ENCODE measurements at regions not wholly inside any gene's neighbourhood (a gene's known extent, or its start where the extent isn't known, plus 50 kb on each side); places are given as distances from the start of the nearest gene placed in this dataset.

DNA sequence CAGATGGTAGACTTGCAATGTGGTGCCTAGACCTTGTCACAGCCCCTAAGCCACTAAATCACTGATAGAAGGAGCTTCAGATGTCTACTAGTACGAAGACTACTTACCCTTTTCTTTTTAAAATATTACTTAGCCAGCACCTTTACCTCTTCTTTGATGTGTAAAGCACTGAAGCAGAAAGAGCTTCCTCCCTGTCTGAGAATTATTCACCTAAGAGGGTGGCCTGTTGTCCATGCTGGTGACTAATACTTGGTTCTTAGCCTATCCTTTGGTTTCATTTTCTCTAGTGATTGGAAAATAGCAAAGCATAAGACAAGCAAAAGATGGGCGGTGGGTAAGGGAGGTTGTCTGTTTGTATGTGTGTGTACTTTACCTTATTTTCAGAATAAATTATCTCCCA is 794.6 kb downstream of the TFAP2A start:
- Histone ChIP-seq H3K36me3 (ENCODE audit: insufficient read depth, low read length) (no peaks in the 10 kb centered on the region), H3K27me3 (ENCODE audit: insufficient read depth, low read length) (no peaks in the 10 kb centered on the region), H3K4me2 (ENCODE audit: low read length) (no peak overlapping the region), H2AFZ (ENCODE audit: low read depth, low read length) (no peak overlapping the region), H4K20me1 (ENCODE audit: insufficient read depth, low read length) (no peaks in the 10 kb centered on the region), H3K27ac (ENCODE audit: low read depth, low read length) (peak overlapping the region; percentile 86), H3K4me3 (ENCODE audit: insufficient read depth, low read depth, low read length) (no peak overlapping the region), H3K4me1 (ENCODE audit: insufficient read depth, low read length) (peaks cover 13% of the 10 kb centered on the region), H3K9ac (ENCODE audit: low read length) (no peak overlapping the region), H3K79me2 (ENCODE audit: insufficient read depth, low read length) (no peaks in the 10 kb centered on the region), H3K9me3 (ENCODE audit: insufficient read depth, low read depth, low read length) (no peaks in the 10 kb centered on the region)
- no peaks in the 10 kb centered on the region for H3K36me3 Mint-ChIP-seq (ENCODE audit: low read depth, unreplicated experiment)
- no peak overlapping the region for H3K4me3 Mint-ChIP-seq (ENCODE audit: unreplicated experiment)
- TF ChIP-seq EZH2 (IDR thresholded peaks at IDR 0.05; ENCODE audit: insufficient read depth, low read length): no peak
- TF ChIP-seq, protein P1, sequence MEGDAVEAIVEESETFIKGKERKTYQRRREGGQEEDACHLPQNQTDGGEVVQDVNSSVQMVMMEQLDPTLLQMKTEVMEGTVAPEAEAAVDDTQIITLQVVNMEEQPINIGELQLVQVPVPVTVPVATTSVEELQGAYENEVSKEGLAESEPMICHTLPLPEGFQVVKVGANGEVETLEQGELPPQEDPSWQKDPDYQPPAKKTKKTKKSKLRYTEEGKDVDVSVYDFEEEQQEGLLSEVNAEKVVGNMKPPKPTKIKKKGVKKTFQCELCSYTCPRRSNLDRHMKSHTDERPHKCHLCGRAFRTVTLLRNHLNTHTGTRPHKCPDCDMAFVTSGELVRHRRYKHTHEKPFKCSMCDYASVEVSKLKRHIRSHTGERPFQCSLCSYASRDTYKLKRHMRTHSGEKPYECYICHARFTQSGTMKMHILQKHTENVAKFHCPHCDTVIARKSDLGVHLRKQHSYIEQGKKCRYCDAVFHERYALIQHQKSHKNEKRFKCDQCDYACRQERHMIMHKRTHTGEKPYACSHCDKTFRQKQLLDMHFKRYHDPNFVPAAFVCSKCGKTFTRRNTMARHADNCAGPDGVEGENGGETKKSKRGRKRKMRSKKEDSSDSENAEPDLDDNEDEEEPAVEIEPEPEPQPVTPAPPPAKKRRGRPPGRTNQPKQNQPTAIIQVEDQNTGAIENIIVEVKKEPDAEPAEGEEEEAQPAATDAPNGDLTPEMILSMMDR (IDR thresholded peaks at IDR 0.05; ENCODE audit: insufficient read depth, low read depth, low read length): no peak
- DNase-seq (ENCODE audit: low read depth): peak; percentile 48
- H3K4me1 Mint-ChIP-seq (ENCODE audit: low read depth, unreplicated experiment): peaks cover 12% of the 10 kb centered on the region
- H3K9me3 Mint-ChIP-seq (ENCODE audit: unreplicated experiment): no peaks in the 10 kb centered on the region
- no peaks in the 10 kb centered on the region for H3K27me3 Mint-ChIP-seq (ENCODE audit: low read depth, unreplicated experiment)
- no peak for FAIRE-seq
- H3K27ac Mint-ChIP-seq (ENCODE audit: unreplicated experiment): no peak overlapping the region

DNA sequence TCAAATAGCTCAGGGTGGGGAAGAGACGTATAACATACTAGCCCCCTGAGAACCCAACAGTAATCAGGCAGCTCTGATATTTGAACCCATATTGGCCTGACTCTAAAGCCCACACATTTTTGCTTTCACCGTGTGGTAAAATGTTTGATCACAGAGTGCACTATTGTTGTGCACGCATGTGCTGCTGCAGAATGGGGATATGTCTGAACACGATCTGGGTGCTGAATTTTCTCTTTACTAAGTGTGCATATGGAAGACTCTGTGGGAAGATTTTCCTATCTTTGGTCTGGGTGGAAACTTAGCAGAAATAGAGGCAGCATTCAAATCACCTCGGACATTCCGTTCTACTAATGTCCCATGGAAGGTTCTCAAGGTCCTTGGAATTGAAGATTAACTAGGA is 800.1 kb downstream of the TFAP2A start:
- FAIRE-seq: no peak
- Histone ChIP-seq H3K79me2 (ENCODE audit: insufficient read depth, low read length) (no peaks in the 10 kb centered on the region), H3K4me3 (ENCODE audit: insufficient read depth, low read depth, low read length) (no peak overlapping the region), H3K9me3 (ENCODE audit: insufficient read depth, low read depth, low read length) (no peaks in the 10 kb centered on the region), H3K36me3 (ENCODE audit: insufficient read depth, low read length) (no peaks in the 10 kb centered on the region), H3K27ac (ENCODE audit: low read depth, low read length) (no peak overlapping the region), H3K9ac (ENCODE audit: low read length) (no peak overlapping the region), H3K27me3 (ENCODE audit: insufficient read depth, low read length) (no peaks in the 10 kb centered on the region), H2AFZ (ENCODE audit: low read depth, low read length) (no peak overlapping the region), H4K20me1 (ENCODE audit: insufficient read depth, low read length) (no peaks in the 10 kb centered on the region), H3K4me1 (ENCODE audit: insufficient read depth, low read length) (peaks cover 3% of the 10 kb centered on the region), H3K4me2 (ENCODE audit: low read length) (no peak overlapping the region)
- H3K4me3 Mint-ChIP-seq (ENCODE audit: unreplicated experiment): no peak overlapping the region
- no peaks in the 10 kb centered on the region for H3K36me3 Mint-ChIP-seq (ENCODE audit: low read depth, unreplicated experiment)
- TF ChIP-seq, protein P1 (IDR thresholded peaks at IDR 0.05; ENCODE audit: insufficient read depth, low read depth, low read length): no peak
- TF ChIP-seq EZH2 (IDR thresholded peaks at IDR 0.05; ENCODE audit: insufficient read depth, low read length): no peak
- H3K27me3 Mint-ChIP-seq (ENCODE audit: low read depth, unreplicated experiment): peaks cover 2% of the 10 kb centered on the region
- peaks cover 5% of the 10 kb centered on the region for H3K4me1 Mint-ChIP-seq (ENCODE audit: low read depth, unreplicated experiment)
- DNase-seq (ENCODE audit: low read depth): no peak
- peaks cover 4% of the 10 kb centered on the region for H3K9me3 Mint-ChIP-seq (ENCODE audit: unreplicated experiment)
- no peak overlapping the region for H3K27ac Mint-ChIP-seq (ENCODE audit: unreplicated experiment)

GRCh38 chr6:9612489-9612888 is 802.4 kb downstream of the TFAP2A start:
- Histone ChIP-seq H3K4me1 (ENCODE audit: insufficient read depth, low read length) (peaks cover 3% of the 10 kb centered on the region), H3K36me3 (ENCODE audit: insufficient read depth, low read length) (no peaks in the 10 kb centered on the region), H3K4me3 (ENCODE audit: insufficient read depth, low read depth, low read length) (no peak overlapping the region), H3K9me3 (ENCODE audit: insufficient read depth, low read depth, low read length) (no peaks in the 10 kb centered on the region), H3K27me3 (ENCODE audit: insufficient read depth, low read length) (no peaks in the 10 kb centered on the region), H2AFZ (ENCODE audit: low read depth, low read length) (no peak overlapping the region), H3K9ac (ENCODE audit: low read length) (no peak overlapping the region), H3K79me2 (ENCODE audit: insufficient read depth, low read length) (no peaks in the 10 kb centered on the region), H4K20me1 (ENCODE audit: insufficient read depth, low read length) (no peaks in the 10 kb centered on the region), H3K27ac (ENCODE audit: low read depth, low read length) (no peak overlapping the region), H3K4me2 (ENCODE audit: low read length) (no peak overlapping the region)
- Mint-ChIP-seq H3K27ac (ENCODE audit: unreplicated experiment) (no peak overlapping the region), H3K4me1 (ENCODE audit: low read depth, unreplicated experiment) (peaks cover 5% of the 10 kb centered on the region), H3K9me3 (ENCODE audit: unreplicated experiment) (peaks cover 4% of the 10 kb centered on the region), H3K36me3 (ENCODE audit: low read depth, unreplicated experiment) (no peaks in the 10 kb centered on the region), H3K4me3 (ENCODE audit: unreplicated experiment) (no peak overlapping the region), H3K27me3 (ENCODE audit: low read depth, unreplicated experiment) (peaks cover 2% of the 10 kb centered on the region)
- DNase-seq (ENCODE audit: low read depth): no peak
- FAIRE-seq: no peak
- TF ChIP-seq, protein P1 (IDR thresholded peaks at IDR 0.05; ENCODE audit: insufficient read depth, low read depth, low read length): no peak
- no peak for TF ChIP-seq EZH2 (IDR thresholded peaks at IDR 0.05; ENCODE audit: insufficient read depth, low read length)
